ENCODE measurements at regions not wholly inside any gene's neighbourhood (a gene's known extent, or its start where the extent isn't known, plus 50 kb on each side); places are given as distances from the start of the nearest gene placed in this dataset.

GRCh38 chr6:139438775-139439174, 64.3 kb upstream of the CITED2 start:
- TF ChIP-seq CTCF (IDR thresholded peaks at IDR 0.05) (no peak), EZH2 (IDR thresholded peaks at IDR 0.05) (no peak)
